ENCODE measurements at regions not wholly inside any gene's neighbourhood (a gene's known extent, or its start where the extent isn't known, plus 50 kb on each side); places are given as distances from the start of the nearest gene placed in this dataset.

DNA sequence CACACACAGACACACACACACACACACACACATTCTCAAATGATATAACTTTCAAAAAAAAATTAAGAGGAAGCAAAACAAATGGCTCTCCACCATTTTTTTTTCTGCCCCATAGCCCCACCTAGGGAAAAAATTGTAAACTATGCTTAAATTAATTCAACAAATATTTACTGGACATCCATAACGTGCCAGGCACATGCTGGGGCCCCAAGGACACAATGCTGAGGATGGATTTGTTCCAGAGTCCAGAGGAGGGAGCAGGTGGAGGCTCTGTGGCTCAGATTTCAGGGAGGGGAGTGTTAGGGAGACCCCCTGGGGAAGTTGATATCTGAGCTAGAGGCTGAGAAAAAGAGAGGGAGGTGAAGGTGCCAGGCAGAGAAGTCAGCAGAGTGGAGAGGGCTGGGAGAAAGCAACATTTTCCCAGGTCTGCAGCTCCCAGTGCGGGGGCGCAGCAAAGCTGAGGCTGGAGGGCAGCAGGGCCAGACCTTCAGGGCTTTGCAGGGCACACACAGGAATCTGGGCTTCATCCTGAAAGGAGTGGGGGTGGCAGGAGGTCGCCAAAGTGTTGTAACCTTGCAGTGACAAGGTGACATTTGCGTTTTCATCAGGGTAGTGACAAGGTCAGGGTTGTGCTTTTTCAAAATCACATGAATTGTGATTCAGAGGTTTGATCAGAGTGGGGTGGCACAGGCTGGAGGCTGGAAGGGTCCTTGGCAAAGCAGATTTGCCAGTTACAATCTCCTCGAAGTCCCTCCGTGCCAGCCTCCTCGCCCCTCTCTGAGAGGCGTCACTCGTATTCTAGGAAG is 261.6 kb downstream of the WDR11 start:
- Histone ChIP-seq H3K27ac (no peak overlapping the region), H3K36me3 (no peaks in the 10 kb centered on the region), H3K27me3 (peaks cover 31% of the 10 kb centered on the region), H3K9me3 (peaks cover 3% of the 10 kb centered on the region), H3K4me1 (ENCODE audit: control insufficient read depth in 1 of 2, insufficient read depth in 1 of 2, low read depth in 1 of 2, low read length in 1 of 2) (no peaks in the 10 kb centered on the region), H3K4me3 (ENCODE audit: low read depth in 1 of 2, low read length in 1 of 2) (no peak overlapping the region)
- TF ChIP-seq CTCF (IDR thresholded peaks at IDR 0.05) = no peak

DNA sequence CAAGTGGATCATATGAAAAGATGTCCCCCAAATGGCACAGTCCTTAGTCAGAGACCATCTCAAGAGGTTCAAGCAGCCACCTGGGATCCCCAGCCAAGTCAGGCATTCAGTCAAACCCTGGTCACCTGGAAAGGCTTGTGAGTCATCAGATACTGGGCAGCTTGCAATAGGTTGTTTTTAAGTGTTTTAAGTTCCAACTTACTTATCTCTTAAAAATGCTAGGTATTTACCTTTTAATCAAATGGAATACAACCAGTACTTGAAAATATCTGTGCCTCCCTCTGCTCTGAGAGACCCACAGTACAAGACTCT is 262.2 kb downstream of the WDR11 start:
- no peak for TF ChIP-seq CTCF (IDR thresholded peaks at IDR 0.05)
- Histone ChIP-seq H3K9me3 (peaks cover 3% of the 10 kb centered on the region), H3K27me3 (peaks cover 31% of the 10 kb centered on the region), H3K4me3 (ENCODE audit: low read depth in 1 of 2, low read length in 1 of 2) (no peak overlapping the region), H3K27ac (no peak overlapping the region), H3K36me3 (no peaks in the 10 kb centered on the region), H3K4me1 (ENCODE audit: control insufficient read depth in 1 of 2, insufficient read depth in 1 of 2, low read depth in 1 of 2, low read length in 1 of 2) (no peaks in the 10 kb centered on the region)

- no peaks in the 10 kb centered on the region for H3K4me1 ChIP-seq (ENCODE audit: control insufficient read depth in 1 of 2, insufficient read depth in 1 of 2, low read depth in 1 of 2, low read length in 1 of 2)
- TF ChIP-seq CTCF (IDR thresholded peaks at IDR 0.05) = no peak
- no peaks in the 10 kb centered on the region for H3K36me3 ChIP-seq
- H3K9me3 ChIP-seq = peaks cover 3% of the 10 kb centered on the region
- H3K4me3 ChIP-seq (ENCODE audit: low read depth in 1 of 2, low read length in 1 of 2) = no peak overlapping the region
- no peak overlapping the region for H3K27ac ChIP-seq
- peaks cover 34% of the 10 kb centered on the region for H3K27me3 ChIP-seq
Observed at GRCh38 chr10:121113911-121114310, 262.7 kb downstream of the WDR11 start.

- Histone ChIP-seq H3K36me3 (no peaks in the 10 kb centered on the region), H3K4me1 (ENCODE audit: control insufficient read depth in 1 of 2, insufficient read depth in 1 of 2, low read depth in 1 of 2, low read length in 1 of 2) (no peaks in the 10 kb centered on the region), H3K27me3 (peaks cover 24% of the 10 kb centered on the region), H3K4me3 (ENCODE audit: low read depth in 1 of 2, low read length in 1 of 2) (no peak overlapping the region), H3K9me3 (peaks cover 3% of the 10 kb centered on the region), H3K27ac (no peak overlapping the region)
- no peak for TF ChIP-seq CTCF (IDR thresholded peaks at IDR 0.05)
Observed at GRCh38 chr10:121115154-121115553, 264.0 kb downstream of the WDR11 start.

DNA sequence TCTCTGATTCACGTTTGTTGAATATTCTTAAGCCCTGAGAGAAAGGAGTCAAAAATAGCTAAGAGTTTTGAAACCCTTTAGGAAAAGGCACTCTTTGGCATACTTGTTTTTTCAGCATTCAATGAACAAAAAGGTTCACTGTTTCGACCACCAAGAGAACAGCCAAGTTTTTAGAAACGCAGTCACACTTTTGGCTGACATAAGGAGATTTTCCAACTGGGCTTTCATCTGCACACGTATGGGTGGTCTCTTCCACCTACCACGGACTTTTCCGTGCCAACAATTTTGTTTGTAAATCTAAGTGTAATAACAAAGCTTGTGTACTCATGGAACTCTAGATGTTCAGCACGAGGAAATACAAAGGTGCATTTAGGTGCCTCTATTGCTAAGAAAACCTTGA is 270.3 kb downstream of the WDR11 start:
- Histone ChIP-seq H3K4me1 (ENCODE audit: control insufficient read depth in 1 of 2, insufficient read depth in 1 of 2, low read depth in 1 of 2, low read length in 1 of 2) (no peaks in the 10 kb centered on the region), H3K4me3 (ENCODE audit: low read depth in 1 of 2, low read length in 1 of 2) (no peak overlapping the region)
- TF ChIP-seq CTCF (IDR thresholded peaks at IDR 0.05) = no peak

More for the DNA sequence above, 270.3 kb downstream of the WDR11 start:
- H3K27ac ChIP-seq = no peak overlapping the region
- H3K36me3 ChIP-seq = no peaks in the 10 kb centered on the region
- peaks cover 7% of the 10 kb centered on the region for H3K27me3 ChIP-seq
- peaks cover 3% of the 10 kb centered on the region for H3K9me3 ChIP-seq

Data from neutrophil (primary cell).